ENCODE measurements at regions not wholly inside any gene's neighbourhood (a gene's known extent, or its start where the extent isn't known, plus 50 kb on each side); places are given as distances from the start of the nearest gene placed in this dataset.

DNA sequence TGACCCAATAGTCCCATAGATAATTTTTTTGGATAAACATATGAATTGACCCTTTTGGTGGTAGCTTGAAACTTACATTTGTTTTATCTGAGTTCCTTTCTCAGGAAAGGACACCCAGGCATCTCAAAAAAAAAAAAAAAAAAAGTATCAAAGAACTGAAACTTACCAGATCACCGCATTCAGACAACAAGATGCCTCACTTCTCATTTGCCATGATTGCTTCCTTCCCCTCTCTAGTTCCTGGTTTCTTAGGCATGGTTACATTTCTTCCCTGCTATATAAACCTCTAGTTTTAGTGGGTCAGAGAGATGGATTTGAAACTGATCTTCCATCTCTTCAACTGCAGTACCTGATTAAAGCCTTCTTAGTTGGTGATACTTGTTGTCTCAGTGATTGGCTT, 240.1 kb downstream of the ACKR3 start:
- TF ChIP-seq GATA3 (IDR thresholded peaks at IDR 0.05; ENCODE audit: low read depth, low read length) = no peak
- TF ChIP-seq GATA2 (IDR thresholded peaks at IDR 0.05; ENCODE audit: low read depth, low read length) = no peak

Measured in SH-SY5Y (cell line).